Ectodermal cell (in vitro differentiated cells): ENCODE measurements at regions not wholly inside any gene's neighbourhood (a gene's known extent, or its start where the extent isn't known, plus 50 kb on each side); places are given as distances from the start of the nearest gene placed in this dataset.

Experiments
- H3K27ac ChIP-seq: 2 replicates; pipeline ENCODE4 v1.7.0; 2013; ENCODE audit warnings: mild to moderate bottlenecking, low read depth, low read length; ENCODE audit not compliant: insufficient read depth, poor library complexity, severe bottlenecking
- H3K27me3 ChIP-seq: 2 replicates; pipeline ENCODE4 v1.7.0; 2013; ENCODE audit warnings: mild to moderate bottlenecking, low read length; ENCODE audit not compliant: insufficient read depth, control insufficient read depth, poor library complexity, severe bottlenecking
- H3K36me3 ChIP-seq: one replicate; pipeline ENCODE4 v1.7.0; 2013; ENCODE audit warnings: low read length; ENCODE audit not compliant: control insufficient read depth, insufficient read depth
- H3K4me1 ChIP-seq: one replicate; pipeline ENCODE4 v1.7.0; 2013; ENCODE audit warnings: low read length; ENCODE audit not compliant: control insufficient read depth, insufficient read depth
- H3K4me3 ChIP-seq: 2 replicates; pipeline ENCODE4 v1.7.0; 2013; ENCODE audit warnings: low read depth, low read length, control low read depth; ENCODE audit not compliant: insufficient read depth
- H3K9me3 ChIP-seq: 2 replicates; pipeline ENCODE4 v1.7.0; 2013; ENCODE audit warnings: mild to moderate bottlenecking, low read length, moderate library complexity; ENCODE audit not compliant: control insufficient read depth
- WGBS, 2 experiments: methylation state at CpG; one replicate each; pipeline ENCODE4 v1.1.7; 2013; ENCODE audit warnings: missing lambda C conversion rate in 2 of 2; 5-methylcytosine and 5-hydroxymethylcytosine counted together

DNA sequence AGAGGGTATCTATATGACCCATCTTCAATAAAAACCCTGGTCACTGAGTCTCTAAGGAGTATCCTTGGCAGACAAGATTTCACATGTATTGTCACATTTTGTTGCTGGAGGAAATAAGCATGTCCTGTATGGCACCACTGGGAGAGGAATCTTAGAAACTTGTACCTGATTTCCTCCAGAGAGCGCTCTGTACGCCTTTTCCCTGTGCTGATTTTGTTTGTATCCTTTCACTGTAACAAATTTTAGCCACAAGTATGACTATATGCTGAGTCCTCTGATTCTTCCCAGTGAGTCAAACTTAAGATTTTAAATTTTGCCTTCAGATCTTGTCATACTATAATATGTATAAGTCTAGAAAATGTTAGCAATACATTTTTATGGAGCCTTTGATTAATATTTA is 102.8 kb downstream of the ITIH6 start:
- Histone ChIP-seq H3K36me3 (no peaks in the 10 kb centered on the region), H3K4me3 (no peak overlapping the region), H3K4me1 (no peaks in the 10 kb centered on the region), H3K9me3 (no peaks in the 10 kb centered on the region), H3K27me3 (no peaks in the 10 kb centered on the region), H3K27ac (no peak overlapping the region)
- 90 to 95% methylated on average over 2 of the region's 2 CpGs for whole genome bisulfite sequencing, 2 experiments

DNA sequence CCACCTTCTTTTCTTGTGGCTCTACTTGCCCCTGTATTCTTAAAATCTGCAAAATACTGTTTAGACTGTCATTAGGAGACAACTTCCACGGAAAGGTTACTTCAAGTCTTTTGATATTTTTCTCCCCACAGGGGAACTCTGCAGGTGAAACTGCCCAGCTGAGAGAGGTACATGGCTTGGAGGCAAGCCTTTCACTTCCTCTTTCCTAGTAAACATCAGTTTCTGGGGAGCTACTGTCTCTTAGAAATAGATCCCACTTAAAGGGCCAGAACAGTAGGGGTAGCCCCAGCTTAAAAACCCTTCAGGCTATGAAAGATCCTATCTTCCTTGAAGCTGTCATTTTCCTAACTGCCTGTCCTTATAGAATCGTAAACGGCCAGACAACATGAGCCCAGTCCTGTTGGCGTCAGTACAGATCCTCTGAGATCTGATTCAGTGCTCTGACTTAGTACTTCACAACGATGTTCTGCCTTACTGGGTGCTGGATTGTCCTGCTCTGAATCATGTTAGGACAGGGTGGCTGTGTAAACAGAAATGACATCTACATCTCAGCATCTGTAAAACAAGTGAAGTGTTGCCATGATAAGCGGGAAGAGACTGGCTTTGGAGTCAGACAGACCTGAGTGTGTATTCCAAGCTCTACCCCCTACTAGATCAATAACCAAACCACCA is 102.1 kb downstream of the ITIH6 start:
- 78 to 82% methylated on average over 6 of the region's 6 CpGs for WGBS, 2 experiments
- Histone ChIP-seq H3K9me3 (no peaks in the 10 kb centered on the region), H3K27me3 (no peaks in the 10 kb centered on the region), H3K4me3 (no peak overlapping the region), H3K36me3 (no peaks in the 10 kb centered on the region), H3K4me1 (no peaks in the 10 kb centered on the region), H3K27ac (no peak overlapping the region)
